ENCODE measurements at regions not wholly inside any gene's neighbourhood (a gene's known extent, or its start where the extent isn't known, plus 50 kb on each side); places are given as distances from the start of the nearest gene placed in this dataset.

GRCh38 chr2:153641046-153641445, 162.5 kb upstream of the RPRM start:
- no peaks in the 10 kb centered on the region for H3F3A ChIP-seq (ENCODE audit: control insufficient read depth, insufficient read depth)
- no peaks in the 10 kb centered on the region for H3K4me1 ChIP-seq (ENCODE audit: control insufficient read depth, low read length)
- H3K36me3 ChIP-seq (ENCODE audit: control insufficient read depth, low read length) = no peaks in the 10 kb centered on the region
- H3K27ac ChIP-seq (ENCODE audit: low read depth, low read length) = no peak overlapping the region
- H3K4me3 ChIP-seq (ENCODE audit: low read length) = no peak overlapping the region
- TF ChIP-seq CTCF (IDR thresholded peaks at IDR 0.05; ENCODE audit: low read depth, low read length, poor library complexity, severe bottlenecking) = no peak
- TF ChIP-seq EZH2phosphoT487 (IDR thresholded peaks at IDR 0.05; ENCODE audit: borderline replicate concordance, low read length) = no peak
- H3K79me2 ChIP-seq (ENCODE audit: control insufficient read depth, low read length) = no peaks in the 10 kb centered on the region
- H4K20me1 ChIP-seq (ENCODE audit: control insufficient read depth, insufficient read depth, low read depth, low read length) = no peaks in the 10 kb centered on the region
- H3K9me3 ChIP-seq (ENCODE audit: control insufficient read depth, insufficient read depth, low read length) = no peaks in the 10 kb centered on the region
- H3K4me2 ChIP-seq (ENCODE audit: low read length) = no peak overlapping the region
- no peaks in the 10 kb centered on the region for H3K9me2 ChIP-seq (replicated peaks; ENCODE audit: control insufficient read depth, low read length)
- no peaks in the 10 kb centered on the region for H3K27me3 ChIP-seq (ENCODE audit: control insufficient read depth, low read length)

- Histone ChIP-seq H3K36me3 (ENCODE audit: control insufficient read depth, low read length) (no peaks in the 10 kb centered on the region), H4K20me1 (ENCODE audit: control insufficient read depth, insufficient read depth, low read depth, low read length) (no peaks in the 10 kb centered on the region), H3K9me3 (ENCODE audit: control insufficient read depth, insufficient read depth, low read length) (no peaks in the 10 kb centered on the region), H3K79me2 (ENCODE audit: control insufficient read depth, low read length) (no peaks in the 10 kb centered on the region), H3K4me2 (ENCODE audit: low read length) (no peak overlapping the region), H3K27ac (ENCODE audit: low read depth, low read length) (no peak overlapping the region), H3K27me3 (ENCODE audit: control insufficient read depth, low read length) (no peaks in the 10 kb centered on the region), H3K9me2 (replicated peaks; ENCODE audit: control insufficient read depth, low read length) (no peaks in the 10 kb centered on the region), H3K4me3 (ENCODE audit: low read length) (no peak overlapping the region), H3F3A (ENCODE audit: control insufficient read depth, insufficient read depth) (no peaks in the 10 kb centered on the region), H3K4me1 (ENCODE audit: control insufficient read depth, low read length) (no peaks in the 10 kb centered on the region)
- TF ChIP-seq EZH2phosphoT487 (IDR thresholded peaks at IDR 0.05; ENCODE audit: borderline replicate concordance, low read length) = no peak
- TF ChIP-seq CTCF (IDR thresholded peaks at IDR 0.05; ENCODE audit: low read depth, low read length, poor library complexity, severe bottlenecking) = no peak
These were observed 166.4 kb upstream of the RPRM start for GRCh38 chr2:153644955-153645354.

GRCh38 chr2:153645599-153645998, 167.0 kb upstream of the RPRM start:
- no peak overlapping the region for H3K27ac ChIP-seq (ENCODE audit: low read depth, low read length)
- no peaks in the 10 kb centered on the region for H3K36me3 ChIP-seq (ENCODE audit: control insufficient read depth, low read length)
- H3K4me3 ChIP-seq (ENCODE audit: low read length) = no peak overlapping the region
- H3K4me2 ChIP-seq (ENCODE audit: low read length) = no peak overlapping the region
- TF ChIP-seq EZH2phosphoT487 (IDR thresholded peaks at IDR 0.05; ENCODE audit: borderline replicate concordance, low read length) (no peak), CTCF (IDR thresholded peaks at IDR 0.05; ENCODE audit: low read depth, low read length, poor library complexity, severe bottlenecking) (no peak)
- H4K20me1 ChIP-seq (ENCODE audit: control insufficient read depth, insufficient read depth, low read depth, low read length) = no peaks in the 10 kb centered on the region
- H3K27me3 ChIP-seq (ENCODE audit: control insufficient read depth, low read length) = no peaks in the 10 kb centered on the region
- no peaks in the 10 kb centered on the region for H3K4me1 ChIP-seq (ENCODE audit: control insufficient read depth, low read length)
- H3K9me3 ChIP-seq (ENCODE audit: control insufficient read depth, insufficient read depth, low read length) = no peaks in the 10 kb centered on the region
- H3F3A ChIP-seq (ENCODE audit: control insufficient read depth, insufficient read depth) = no peaks in the 10 kb centered on the region
- H3K9me2 ChIP-seq (replicated peaks; ENCODE audit: control insufficient read depth, low read length) = no peaks in the 10 kb centered on the region
- H3K79me2 ChIP-seq (ENCODE audit: control insufficient read depth, low read length) = no peaks in the 10 kb centered on the region

- Histone ChIP-seq H3K27me3 (ENCODE audit: control insufficient read depth, low read length) (no peaks in the 10 kb centered on the region), H3K4me2 (ENCODE audit: low read length) (no peak overlapping the region), H3K4me1 (ENCODE audit: control insufficient read depth, low read length) (no peaks in the 10 kb centered on the region), H3K9me2 (replicated peaks; ENCODE audit: control insufficient read depth, low read length) (no peaks in the 10 kb centered on the region), H3K79me2 (ENCODE audit: control insufficient read depth, low read length) (no peaks in the 10 kb centered on the region), H3F3A (ENCODE audit: control insufficient read depth, insufficient read depth) (no peaks in the 10 kb centered on the region), H3K36me3 (ENCODE audit: control insufficient read depth, low read length) (no peaks in the 10 kb centered on the region), H3K4me3 (ENCODE audit: low read length) (no peak overlapping the region), H3K27ac (ENCODE audit: low read depth, low read length) (no peak overlapping the region), H3K9me3 (ENCODE audit: control insufficient read depth, insufficient read depth, low read length) (no peaks in the 10 kb centered on the region), H4K20me1 (ENCODE audit: control insufficient read depth, insufficient read depth, low read depth, low read length) (no peaks in the 10 kb centered on the region)
- TF ChIP-seq CTCF (IDR thresholded peaks at IDR 0.05; ENCODE audit: low read depth, low read length, poor library complexity, severe bottlenecking) = no peak
These were observed 179.1 kb upstream of the RPRM start for GRCh38 chr2:153657651-153658050.
